ENCODE measurements at regions not wholly inside any gene's neighbourhood (a gene's known extent, or its start where the extent isn't known, plus 50 kb on each side); places are given as distances from the start of the nearest gene placed in this dataset.

DNA sequence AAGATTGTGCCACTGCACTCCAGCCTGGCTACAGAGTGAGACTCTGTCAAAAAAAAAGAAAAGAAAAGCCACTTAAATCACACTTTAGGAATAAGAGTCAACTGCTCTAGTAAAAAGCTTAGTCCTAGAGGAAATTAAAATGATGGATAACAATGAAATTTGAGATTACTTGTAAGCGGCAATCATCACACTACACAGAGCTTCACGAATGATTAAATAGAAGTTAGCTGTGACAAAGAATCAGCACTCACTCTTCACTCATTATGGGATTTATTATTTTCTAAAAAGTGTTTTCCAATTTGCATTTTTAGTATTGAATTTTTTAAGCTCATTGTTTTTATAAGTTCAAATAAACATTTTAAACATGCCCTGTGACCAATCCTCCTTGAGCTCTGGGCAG, 718.0 kb downstream of the UTRN start:
- no peak for DNase-seq

- no peak for DNase-seq
These were observed 721.8 kb downstream of the UTRN start for GRCh38 chr6:145006914-145007313.

DNA sequence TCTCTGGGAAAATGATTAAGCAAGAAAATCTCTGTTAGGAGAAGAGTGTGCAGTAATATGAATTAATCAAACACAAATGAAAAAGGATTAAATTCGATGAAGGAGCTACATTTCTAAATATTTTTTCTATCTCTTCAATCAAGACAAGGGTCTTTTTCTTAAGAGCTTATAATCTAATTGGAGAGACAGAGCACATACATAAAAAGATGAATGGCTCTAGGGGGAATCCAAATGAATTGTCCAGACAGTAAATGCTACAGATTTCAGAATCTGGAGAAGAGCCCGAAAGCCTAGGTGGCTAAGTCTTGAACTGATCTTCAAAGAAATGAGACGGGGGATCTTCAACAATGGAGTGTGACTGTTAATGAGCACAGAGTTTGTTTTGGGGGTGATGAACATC, 723.6 kb downstream of the UTRN start:
- no peak for DNase-seq

- DNase-seq, result no peak
These were observed 724.6 kb downstream of the UTRN start for GRCh38 chr6:145009711-145010110.

- DNase-seq, result no peak
These were observed 723.2 kb downstream of the EPM2A start for GRCh38 chr6:145012039-145012662.

DNA sequence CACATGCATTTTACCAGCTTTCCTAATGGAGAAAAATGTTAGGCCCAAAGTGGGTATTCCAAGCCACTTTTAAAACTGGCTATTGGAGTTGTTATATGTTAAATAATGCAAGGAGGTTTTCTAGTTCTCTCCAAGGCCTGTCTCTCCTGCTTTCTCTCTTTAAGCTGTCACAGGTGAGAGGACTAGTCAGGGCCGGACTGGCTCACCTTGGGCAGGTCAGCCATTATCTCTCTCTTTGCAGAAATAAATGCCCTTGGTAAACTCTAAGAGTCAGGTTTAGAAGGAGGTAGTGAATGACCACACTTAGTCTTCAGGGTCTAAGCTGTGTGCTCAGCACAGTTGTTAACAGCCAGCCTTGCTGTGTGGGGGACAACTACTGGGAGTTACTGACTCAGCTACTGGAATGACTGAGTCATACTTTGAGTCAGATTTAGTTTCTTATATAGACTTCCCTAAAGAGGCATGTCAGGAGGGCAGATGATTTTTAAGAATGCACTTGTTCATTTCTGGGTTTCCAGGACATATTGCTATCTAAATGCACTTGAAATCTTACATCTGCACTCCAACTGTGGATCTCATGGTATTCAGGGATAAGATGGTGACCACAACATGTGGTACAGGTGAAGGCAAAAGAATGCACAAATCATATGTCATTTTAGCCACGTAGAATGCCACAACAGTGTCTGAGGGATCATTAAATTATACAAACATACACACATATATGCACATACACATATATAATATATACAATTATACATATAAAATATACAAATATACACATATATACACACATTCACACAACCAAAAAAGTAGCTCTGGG, 719.4 kb downstream of the EPM2A start:
- DNase-seq, result no peak

DNA sequence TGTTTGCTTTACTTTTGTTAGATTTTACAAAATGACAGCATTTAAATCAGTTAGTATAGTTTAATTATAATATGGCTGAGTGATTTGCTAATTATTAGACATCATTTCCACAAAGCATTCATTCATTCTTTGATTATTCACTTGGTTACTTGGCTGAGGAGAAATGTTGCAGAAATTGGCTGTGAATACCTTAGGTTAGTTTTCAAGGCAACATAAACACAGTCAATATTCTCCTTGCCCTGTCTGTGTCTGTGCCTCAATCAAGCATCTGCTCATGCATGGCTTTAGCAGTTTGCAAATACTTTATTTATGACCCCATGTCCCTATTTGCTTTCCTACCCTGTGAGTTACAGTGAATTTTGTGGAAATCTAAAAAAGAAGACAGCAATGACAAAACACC, 718.3 kb downstream of the EPM2A start:
- no peak for DNase-seq

DNA sequence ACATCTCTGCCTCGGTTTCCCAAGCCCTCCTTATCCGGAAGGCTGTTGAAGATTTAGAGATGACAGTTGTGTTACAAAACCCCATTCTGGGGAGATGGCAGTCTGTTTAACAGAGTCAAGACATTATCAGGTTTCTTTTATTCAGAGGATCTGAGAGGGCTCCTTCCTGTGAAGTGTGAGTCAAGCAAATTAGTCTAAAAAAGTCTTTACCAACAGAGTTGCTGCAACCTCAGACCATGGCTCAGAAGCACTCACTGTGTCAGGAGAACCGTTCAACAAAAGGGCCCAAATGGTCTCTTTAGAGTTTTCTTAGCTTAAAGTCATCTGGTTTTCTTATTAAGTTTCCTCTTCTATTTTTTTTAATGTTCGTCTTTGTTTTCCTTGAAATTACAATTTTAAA, 717.8 kb downstream of the EPM2A start:
- DNase-seq, result no peak

- no peak for DNase-seq
These were observed 717.3 kb downstream of the EPM2A start for GRCh38 chr6:145018027-145018426.

- DNase-seq, result no peak
These were observed 715.2 kb downstream of the EPM2A start for GRCh38 chr6:145020114-145020513.

- no peak for DNase-seq
These were observed 714.8 kb downstream of the EPM2A start for GRCh38 chr6:145020543-145020942.

- DNase-seq, result no peak
These were observed 713.0 kb downstream of the EPM2A start for GRCh38 chr6:145022199-145022796.

DNA sequence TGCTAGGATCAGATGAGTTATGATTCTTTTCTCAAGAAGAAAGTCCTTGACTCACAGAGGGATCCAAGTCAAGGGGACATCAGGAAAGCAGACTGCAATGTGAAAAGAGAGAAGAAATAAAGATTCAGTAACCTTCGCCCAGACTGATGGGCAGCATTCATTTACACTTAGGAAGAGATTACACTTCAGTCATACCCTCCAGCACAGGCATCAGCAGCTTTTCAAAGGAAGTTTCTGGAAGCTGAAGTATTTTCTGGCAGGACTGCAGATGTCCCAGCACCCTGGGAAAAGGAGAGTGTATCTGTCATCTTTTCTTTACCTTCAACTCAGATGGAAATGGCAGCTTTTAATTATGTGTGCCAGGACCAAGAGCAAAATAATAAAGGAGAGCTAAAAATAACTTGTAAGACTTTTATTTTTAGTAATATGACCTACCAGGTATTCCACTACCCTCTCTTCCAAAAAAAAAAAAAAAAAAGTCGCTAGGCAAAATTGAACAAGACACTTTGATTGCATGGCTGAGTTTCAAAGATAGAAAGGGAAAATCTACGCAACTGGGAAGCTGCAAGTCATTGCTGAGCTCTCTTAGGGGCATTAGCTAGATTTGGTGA, 712.1 kb downstream of the EPM2A start:
- DNase-seq, result no peak

DNA sequence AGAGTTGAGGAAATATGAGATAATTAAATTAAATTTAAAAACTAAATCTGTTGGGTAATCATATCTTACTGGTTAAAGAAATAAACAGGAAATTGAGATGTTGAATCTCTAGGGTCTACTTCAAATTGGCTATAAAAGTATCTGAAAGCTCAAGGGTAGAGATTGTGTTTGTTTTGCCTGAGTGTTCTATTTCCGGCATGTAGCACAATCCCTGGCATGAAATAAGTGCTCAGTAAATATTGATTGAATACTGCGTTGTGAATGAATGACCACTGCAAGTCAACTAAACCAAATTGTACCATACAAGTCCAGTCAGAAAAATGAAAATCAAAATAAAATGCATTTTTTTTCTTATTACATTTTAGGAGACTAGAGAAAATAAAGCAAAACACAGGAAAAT, 709.8 kb downstream of the EPM2A start:
- peak; percentile 52 to 65 for DNase-seq

- DNase-seq, result no peak
These were observed 709.0 kb downstream of the EPM2A start for GRCh38 chr6:145026267-145026679.

- DNase-seq, result peak in 1 of 2 experiments; percentile 4
These were observed 707.0 kb downstream of the EPM2A start for GRCh38 chr6:145028144-145028818.

DNA sequence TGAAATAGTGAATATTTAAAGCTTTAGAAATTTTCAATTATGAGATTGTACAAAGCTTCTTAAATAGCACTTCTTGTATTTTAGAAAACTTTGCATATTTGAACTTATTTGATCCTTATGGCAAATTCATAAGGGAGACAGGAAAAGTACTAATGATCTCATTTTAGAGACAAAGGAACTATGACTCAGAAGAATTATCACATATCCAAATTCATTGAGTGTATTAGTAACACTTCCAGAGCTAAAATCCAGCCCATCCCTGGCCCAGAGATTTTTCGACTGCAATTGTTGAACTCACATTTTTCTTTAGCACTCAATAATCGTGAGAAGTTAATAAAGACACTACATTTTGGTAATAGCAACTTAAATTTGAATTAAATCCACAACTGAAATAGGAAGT, 704.3 kb downstream of the EPM2A start:
- DNase-seq, result no peak

DNA sequence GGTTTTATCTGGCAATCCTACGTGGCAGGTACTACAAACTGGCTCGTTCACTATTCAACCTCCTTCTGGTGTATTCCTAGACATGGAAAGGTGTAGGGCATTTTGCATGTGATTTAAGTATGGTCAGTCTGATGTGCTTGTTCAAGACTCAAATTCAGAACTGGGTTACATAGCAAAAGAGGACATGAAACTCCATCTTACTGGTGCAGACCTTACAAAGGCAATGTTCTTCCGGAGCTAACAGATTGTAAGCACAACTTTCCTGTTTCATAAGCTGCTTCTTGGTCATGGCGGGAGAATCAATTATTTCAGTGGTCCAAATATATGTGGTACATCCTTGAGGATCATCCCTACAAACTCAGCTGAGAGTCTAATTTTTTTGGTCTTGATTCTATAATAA, 703.4 kb downstream of the EPM2A start:
- DNase-seq, result no peak

DNA sequence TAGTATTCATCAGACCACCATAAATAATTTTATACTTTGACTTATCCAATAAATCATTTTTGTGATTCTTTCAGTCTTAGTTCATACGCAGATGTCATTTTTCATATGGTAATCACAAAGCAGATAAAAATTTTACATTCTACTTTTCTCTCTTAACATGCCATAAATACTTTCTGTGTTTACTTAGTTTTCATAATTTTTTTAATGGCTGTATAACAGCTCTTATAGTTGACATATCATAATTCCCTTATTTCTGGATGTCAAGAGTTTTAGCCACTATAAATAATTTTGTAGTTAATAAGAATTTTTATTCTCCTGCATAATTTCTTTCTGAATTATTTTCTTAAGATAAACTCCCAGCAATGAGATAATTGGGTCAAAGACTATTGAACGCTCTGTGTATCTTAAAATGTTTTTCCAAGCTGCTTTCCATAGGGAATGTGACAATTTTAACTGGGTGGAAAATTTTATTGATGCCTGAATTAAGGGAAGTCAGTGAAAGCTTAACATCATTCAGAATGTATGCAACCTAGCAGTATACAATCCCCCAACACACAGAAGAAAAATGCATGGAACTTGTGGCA, 702.7 kb downstream of the EPM2A start:
- no peak for DNase-seq

DNA sequence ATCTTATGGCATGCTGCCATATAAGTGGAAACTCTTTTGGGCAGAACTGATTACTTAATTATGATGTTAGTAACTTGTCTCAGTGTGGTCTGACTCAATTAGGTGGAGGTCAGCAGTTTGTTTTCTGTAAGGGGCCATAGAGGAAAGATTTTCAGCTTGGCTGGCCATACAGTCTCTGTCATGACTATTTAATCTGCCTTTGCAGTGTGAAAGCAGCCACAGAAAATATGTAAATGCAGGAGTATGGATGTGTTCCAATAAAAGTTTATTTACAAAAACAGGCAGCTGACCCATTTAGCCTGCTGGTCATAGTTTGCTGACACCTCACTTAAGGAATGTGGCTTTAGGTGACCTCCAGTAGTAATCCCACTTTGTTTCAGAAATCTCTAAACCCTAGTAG, 700.7 kb downstream of the EPM2A start:
- DNase-seq, result no peak

GRCh38 chr6:145036236-145036635, 699.1 kb downstream of the EPM2A start:
- no peak for DNase-seq

- peak in 1 of 2 experiments; percentile 14 for DNase-seq
These were observed 698.3 kb downstream of the EPM2A start for GRCh38 chr6:145036848-145037567.
